MM.1S (cell line): ENCODE measurements at regions not wholly inside any gene's neighbourhood (a gene's known extent, or its start where the extent isn't known, plus 50 kb on each side); places are given as distances from the start of the nearest gene placed in this dataset.

Experiments
- EZH2 ChIP-seq: fragments of 300-600 bp; sonication (generic); optimal IDR thresholded peaks from 2 replicates; pipeline ENCODE3; 2017; ENCODE audit warnings: low read depth, mild to moderate bottlenecking, antibody characterized with exemption, low read length, mixed read lengths
- EZH2phosphoT487 ChIP-seq: fragments of 300-600 bp; sonication (generic); IDR thresholded peaks from 2 replicates; pipeline ENCODE4 v1.6.1; 2018; ENCODE audit warnings: antibody characterized with exemption, low read length

DNA sequence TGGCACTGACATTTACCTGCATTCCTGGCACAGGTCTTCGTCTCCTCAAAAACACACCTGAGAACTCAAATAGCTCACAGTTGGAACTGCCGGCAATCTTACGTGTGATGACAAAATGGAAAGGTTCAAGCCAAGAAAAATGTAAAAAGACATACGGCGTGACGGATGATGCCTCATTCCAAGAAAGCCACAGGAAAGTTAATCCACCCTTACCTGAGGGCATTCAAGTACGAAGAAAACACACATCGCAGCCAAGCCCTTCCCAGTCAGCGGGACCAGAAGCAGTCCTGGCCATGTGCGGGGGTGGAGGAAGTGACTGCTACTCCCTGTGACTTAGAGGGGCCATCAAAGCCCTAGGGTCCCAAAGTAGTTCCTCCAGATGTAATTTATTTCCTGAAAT lies 986.3 kb upstream of the CELF4 start:
- no peak for TF ChIP-seq EZH2
- TF ChIP-seq EZH2phosphoT487: no peak
